GM21825 (cell line): ENCODE measurements at regions not wholly inside any gene's neighbourhood (a gene's known extent, or its start where the extent isn't known, plus 50 kb on each side); places are given as distances from the start of the nearest gene placed in this dataset.

Source experiments
- ATAC-seq: cut with Tn5 transposase; IDR thresholded peaks from one replicate; pipeline ENCODE4 v1.9.1; 2021; ENCODE audit warnings: mild to moderate bottlenecking, moderate library complexity; ENCODE audit not compliant: unreplicated experiment

- no peak for ATAC-seq
Observed at GRCh38 chr6:74956559-74957428, 249.1 kb downstream of the COL12A1 start.

- no peak for ATAC-seq
Observed at GRCh38 chr6:74953708-74954107, 252.1 kb downstream of the COL12A1 start.

GRCh38 chr6:74946961-74947360, 258.9 kb downstream of the COL12A1 start:
- no peak for ATAC-seq

- no peak for ATAC-seq
Observed at GRCh38 chr6:74942130-74942529, 263.7 kb downstream of the COL12A1 start.

GRCh38 chr6:74941424-74941823, 264.4 kb downstream of the COL12A1 start:
- ATAC-seq: no peak

GRCh38 chr6:74939721-74940620, 265.9 kb downstream of the COL12A1 start:
- ATAC-seq: no peak

- no peak for ATAC-seq
Observed at GRCh38 chr6:74939151-74939708, 266.6 kb downstream of the COL12A1 start.

- no peak for ATAC-seq
Observed at GRCh38 chr6:74937936-74938335, 267.9 kb downstream of the COL12A1 start.

GRCh38 chr6:74936886-74937285, 269.0 kb downstream of the COL12A1 start:
- no peak for ATAC-seq

- ATAC-seq: no peak
Observed at GRCh38 chr6:74932232-74932888, 273.5 kb downstream of the COL12A1 start.

- no peak for ATAC-seq
Observed at GRCh38 chr6:74931558-74931957, 274.3 kb downstream of the COL12A1 start.

GRCh38 chr6:74928203-74928602, 277.6 kb downstream of the COL12A1 start:
- ATAC-seq: no peak

- ATAC-seq: no peak
Observed at GRCh38 chr6:74927299-74927698, 278.6 kb downstream of the COL12A1 start.

- peak; percentile 86 for ATAC-seq
Observed at GRCh38 chr6:74925683-74926082, 280.2 kb downstream of the COL12A1 start.

GRCh38 chr6:74914888-74915287, 291.0 kb downstream of the COL12A1 start:
- no peak for ATAC-seq

- ATAC-seq: no peak
Observed at GRCh38 chr6:74912234-74912633, 293.6 kb downstream of the COL12A1 start.

- ATAC-seq: no peak
Observed at GRCh38 chr6:74902846-74903245, 303.0 kb downstream of the COL12A1 start.

- no peak for ATAC-seq
Observed at GRCh38 chr6:74902089-74902488, 303.8 kb downstream of the COL12A1 start.

GRCh38 chr6:74901576-74901975, 304.3 kb downstream of the COL12A1 start:
- ATAC-seq: no peak

- ATAC-seq: no peak
Observed at GRCh38 chr6:74899416-74899815, 306.4 kb downstream of the COL12A1 start.

GRCh38 chr6:74892091-74892490, 313.8 kb downstream of the COL12A1 start:
- ATAC-seq: no peak
